ENCODE measurements at regions not wholly inside any gene's neighbourhood (a gene's known extent, or its start where the extent isn't known, plus 50 kb on each side); places are given as distances from the start of the nearest gene placed in this dataset.

DNA sequence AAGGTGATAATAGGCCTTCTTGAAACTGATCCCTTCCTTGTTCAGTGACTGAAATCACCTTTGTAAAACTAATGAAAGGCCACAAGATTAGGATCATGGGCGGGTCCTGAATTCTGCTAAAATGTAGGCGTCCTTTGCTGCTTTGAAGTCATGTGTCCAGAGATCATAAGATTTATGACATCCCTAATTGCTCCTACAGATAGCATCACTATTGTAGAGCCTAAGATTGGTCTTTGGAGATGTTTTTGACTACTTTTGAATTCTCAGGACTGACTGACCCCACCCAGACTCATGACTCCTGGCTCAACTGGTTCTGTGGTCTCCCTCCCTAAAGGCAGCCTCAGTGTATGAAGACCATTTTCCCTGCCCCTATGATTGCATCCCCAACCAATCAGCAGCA, 322.6 kb upstream of the SEMA3D start:
- Histone ChIP-seq H3K9me3 (replicated peaks) (no peaks in the 10 kb centered on the region), H3K36me3 (no peaks in the 10 kb centered on the region), H3K4me1 (no peaks in the 10 kb centered on the region), H3K27me3 (ENCODE audit: low read depth) (no peaks in the 10 kb centered on the region), H3K4me3 (no peak overlapping the region), H3K27ac (replicated peaks) (no peak overlapping the region)
- intact Hi-C loops (cut with micrococcal nuclease), result no loop called here
- DNase-seq, result no peak
- TF ChIP-seq, protein P1, sequence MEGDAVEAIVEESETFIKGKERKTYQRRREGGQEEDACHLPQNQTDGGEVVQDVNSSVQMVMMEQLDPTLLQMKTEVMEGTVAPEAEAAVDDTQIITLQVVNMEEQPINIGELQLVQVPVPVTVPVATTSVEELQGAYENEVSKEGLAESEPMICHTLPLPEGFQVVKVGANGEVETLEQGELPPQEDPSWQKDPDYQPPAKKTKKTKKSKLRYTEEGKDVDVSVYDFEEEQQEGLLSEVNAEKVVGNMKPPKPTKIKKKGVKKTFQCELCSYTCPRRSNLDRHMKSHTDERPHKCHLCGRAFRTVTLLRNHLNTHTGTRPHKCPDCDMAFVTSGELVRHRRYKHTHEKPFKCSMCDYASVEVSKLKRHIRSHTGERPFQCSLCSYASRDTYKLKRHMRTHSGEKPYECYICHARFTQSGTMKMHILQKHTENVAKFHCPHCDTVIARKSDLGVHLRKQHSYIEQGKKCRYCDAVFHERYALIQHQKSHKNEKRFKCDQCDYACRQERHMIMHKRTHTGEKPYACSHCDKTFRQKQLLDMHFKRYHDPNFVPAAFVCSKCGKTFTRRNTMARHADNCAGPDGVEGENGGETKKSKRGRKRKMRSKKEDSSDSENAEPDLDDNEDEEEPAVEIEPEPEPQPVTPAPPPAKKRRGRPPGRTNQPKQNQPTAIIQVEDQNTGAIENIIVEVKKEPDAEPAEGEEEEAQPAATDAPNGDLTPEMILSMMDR (IDR thresholded peaks at IDR 0.05; ENCODE audit: borderline replicate concordance), result no peak

DNA sequence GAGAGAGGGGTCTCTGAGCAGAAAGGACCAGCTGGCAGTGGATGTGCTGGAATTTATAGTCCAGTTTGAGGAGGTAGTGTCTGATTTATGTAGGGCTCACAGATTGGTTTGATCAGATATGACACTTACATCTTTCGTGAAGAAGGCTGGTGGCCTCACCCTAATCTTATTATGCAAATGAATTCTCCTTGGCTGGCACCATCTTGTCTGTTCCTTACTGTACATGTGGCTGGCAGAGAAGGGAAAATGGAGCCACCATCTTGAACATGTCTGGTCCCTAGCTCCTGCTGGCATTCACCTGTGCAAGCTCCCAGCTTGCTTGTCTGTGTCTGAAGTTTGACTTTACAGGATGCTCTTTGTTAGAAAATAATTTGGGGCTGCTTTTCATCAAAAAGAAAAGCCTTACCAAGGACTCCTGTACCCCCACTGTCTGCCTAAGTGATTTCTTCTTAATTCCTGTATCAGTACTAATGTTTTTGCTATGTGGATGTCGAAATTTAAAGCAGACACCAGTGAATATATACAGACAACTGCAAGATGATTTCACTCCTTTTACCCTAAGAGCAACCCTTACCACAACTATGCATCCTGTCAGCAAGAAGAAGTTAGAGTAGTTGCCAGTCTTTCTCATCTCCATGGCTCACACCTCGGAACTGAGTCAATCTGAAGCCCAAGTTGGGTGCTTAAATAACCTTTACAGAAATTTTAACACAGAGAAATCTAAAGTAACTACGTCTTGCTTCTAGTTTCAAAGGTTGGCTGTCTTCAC, 322.0 kb upstream of the SEMA3D start:
- DNase-seq, result no peak
- Histone ChIP-seq H3K4me3 (no peak overlapping the region), H3K4me1 (no peaks in the 10 kb centered on the region), H3K9me3 (replicated peaks) (peaks cover 4% of the 10 kb centered on the region), H3K27ac (replicated peaks) (no peak overlapping the region), H3K27me3 (ENCODE audit: low read depth) (no peaks in the 10 kb centered on the region), H3K36me3 (no peaks in the 10 kb centered on the region)
- TF ChIP-seq, protein P1 (IDR thresholded peaks at IDR 0.05; ENCODE audit: borderline replicate concordance), result no peak
- intact Hi-C loops (cut with micrococcal nuclease), result no loop called here

DNA sequence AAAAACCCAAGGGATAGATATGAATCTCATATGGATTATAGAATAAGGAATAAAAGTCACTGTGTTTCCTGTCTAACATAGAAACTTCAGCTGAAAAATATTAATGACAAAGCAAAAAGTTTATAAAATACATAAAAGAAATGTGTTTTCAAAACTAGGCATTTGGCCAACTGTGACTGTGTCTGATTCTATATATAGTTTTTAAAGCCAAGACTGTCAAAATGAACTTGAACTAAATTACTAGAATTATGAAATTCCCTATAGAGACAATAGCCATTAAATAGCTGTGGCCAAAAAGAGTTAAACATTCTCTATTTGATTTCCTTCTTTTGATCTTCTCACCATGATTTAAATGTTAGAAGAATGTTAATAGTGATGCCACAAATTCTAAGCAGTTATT, 311.2 kb upstream of the SEMA3D start:
- Histone ChIP-seq H3K4me3 (no peak overlapping the region), H3K36me3 (no peaks in the 10 kb centered on the region), H3K27me3 (ENCODE audit: low read depth) (no peaks in the 10 kb centered on the region), H3K27ac (replicated peaks) (no peak overlapping the region), H3K4me1 (no peaks in the 10 kb centered on the region), H3K9me3 (replicated peaks) (peaks cover 27% of the 10 kb centered on the region)
- TF ChIP-seq, protein P1 (IDR thresholded peaks at IDR 0.05; ENCODE audit: borderline replicate concordance), result no peak
- no peak for DNase-seq
- intact Hi-C loops (cut with micrococcal nuclease), result no loop called here

DNA sequence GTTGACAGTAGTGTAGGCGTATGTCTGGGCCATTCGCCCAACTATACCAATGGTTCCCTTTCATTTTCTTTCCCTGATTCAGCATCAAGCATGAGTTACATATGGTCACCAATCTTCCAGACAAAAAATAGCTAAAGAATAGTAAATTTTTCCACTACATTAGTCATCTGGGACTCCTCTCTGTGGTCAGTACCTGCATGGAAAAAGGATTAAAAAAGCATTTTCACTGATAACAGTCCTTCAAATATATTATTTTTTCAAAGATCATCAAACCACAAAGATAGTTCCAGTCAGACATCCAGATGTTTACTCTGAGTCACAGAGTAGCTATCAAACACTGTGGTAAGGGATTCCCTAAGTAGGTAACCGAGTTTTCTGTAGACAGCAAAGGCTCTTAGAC, 302.6 kb upstream of the SEMA3D start:
- TF ChIP-seq, protein P1 (IDR thresholded peaks at IDR 0.05; ENCODE audit: borderline replicate concordance), result no peak
- H3K36me3 ChIP-seq, result no peaks in the 10 kb centered on the region
- intact Hi-C loops (cut with micrococcal nuclease), result no loop called here
- DNase-seq, result no peak
- no peaks in the 10 kb centered on the region for H3K4me1 ChIP-seq
- H3K27me3 ChIP-seq (ENCODE audit: low read depth), result no peaks in the 10 kb centered on the region
- no peak overlapping the region for H3K27ac ChIP-seq (replicated peaks)
- no peak overlapping the region for H3K4me3 ChIP-seq
- peaks cover 14% of the 10 kb centered on the region for H3K9me3 ChIP-seq (replicated peaks)

DNA sequence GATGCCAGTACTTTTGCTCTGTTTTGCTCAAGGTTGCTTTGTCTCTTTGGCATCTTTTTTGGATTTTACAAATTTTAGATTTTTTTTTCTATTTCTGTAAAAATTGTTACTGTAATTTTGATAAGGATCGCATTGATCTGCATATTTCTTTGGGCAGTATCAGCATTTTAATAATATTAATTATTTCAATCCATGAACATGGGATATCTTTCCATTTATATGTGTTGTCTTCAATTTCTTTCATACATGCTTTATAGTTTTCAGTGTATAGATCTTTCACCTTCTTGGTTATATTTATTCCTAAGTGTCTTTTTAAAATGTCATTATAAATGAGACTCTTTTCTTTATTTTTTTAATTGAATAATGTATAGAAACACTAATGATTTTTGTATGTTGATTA, 301.6 kb upstream of the SEMA3D start:
- no peak for DNase-seq
- no peaks in the 10 kb centered on the region for H3K4me1 ChIP-seq
- H3K27ac ChIP-seq (replicated peaks), result no peak overlapping the region
- peaks cover 14% of the 10 kb centered on the region for H3K9me3 ChIP-seq (replicated peaks)
- intact Hi-C loops (cut with micrococcal nuclease), result no loop called here
- TF ChIP-seq, protein P1 (IDR thresholded peaks at IDR 0.05; ENCODE audit: borderline replicate concordance), result no peak
- H3K27me3 ChIP-seq (ENCODE audit: low read depth), result no peaks in the 10 kb centered on the region
- no peak overlapping the region for H3K4me3 ChIP-seq
- no peaks in the 10 kb centered on the region for H3K36me3 ChIP-seq

Measured in left ventricle myocardium inferior (tissue), 1 donor.